ENCODE measurements at regions not wholly inside any gene's neighbourhood (a gene's known extent, or its start where the extent isn't known, plus 50 kb on each side); places are given as distances from the start of the nearest gene placed in this dataset.

- H3K4me3 ChIP-seq (replicated peaks; ENCODE audit: low read depth, low read length) = no peak overlapping the region
- TF ChIP-seq CTCF (IDR thresholded peaks at IDR 0.05; ENCODE audit: low read depth, low read length, missing control alignments) = no peak
- DNase-seq (ENCODE audit: extremely low read depth, low read depth) = no peak
Measured at GRCh38 chr10:11678074-11678793, 63.9 kb upstream of the ECHDC3 start.

- no peak for DNase-seq (ENCODE audit: extremely low read depth, low read depth)
- no peak overlapping the region for H3K4me3 ChIP-seq (replicated peaks; ENCODE audit: low read depth, low read length)
- TF ChIP-seq CTCF (IDR thresholded peaks at IDR 0.05; ENCODE audit: low read depth, low read length, missing control alignments) = no peak
Measured at GRCh38 chr10:11677480-11677879, 64.7 kb upstream of the ECHDC3 start.

- no peak overlapping the region for H3K4me3 ChIP-seq (replicated peaks; ENCODE audit: low read depth, low read length)
Measured at GRCh38 chr10:11673346-11674280, 62.2 kb upstream of the USP6NL start.

GRCh38 chr10:11672836-11673235 lies 61.4 kb upstream of the USP6NL start:
- no peak for TF ChIP-seq CTCF (IDR thresholded peaks at IDR 0.05; ENCODE audit: low read depth, low read length, missing control alignments)
- H3K4me3 ChIP-seq (replicated peaks; ENCODE audit: low read depth, low read length) = no peak overlapping the region
- DNase-seq (ENCODE audit: extremely low read depth, low read depth) = no peak

More at GRCh38 chr10:11673346-11674280, 62.2 kb upstream of the USP6NL start:
- DNase-seq (ENCODE audit: extremely low read depth, low read depth) = no peak
- no peak for TF ChIP-seq CTCF (IDR thresholded peaks at IDR 0.05; ENCODE audit: low read depth, low read length, missing control alignments)

- TF ChIP-seq CTCF (IDR thresholded peaks at IDR 0.05; ENCODE audit: low read depth, low read length, missing control alignments) = no peak
- no peak for DNase-seq (ENCODE audit: extremely low read depth, low read depth)
- H3K4me3 ChIP-seq (replicated peaks; ENCODE audit: low read depth, low read length) = no peak overlapping the region
Measured at GRCh38 chr10:11670381-11670780, 58.9 kb upstream of the USP6NL start.

GRCh38 chr10:11668847-11669610 lies 57.6 kb upstream of the USP6NL start:
- no peak overlapping the region for H3K4me3 ChIP-seq (replicated peaks; ENCODE audit: low read depth, low read length)
- TF ChIP-seq CTCF (IDR thresholded peaks at IDR 0.05; ENCODE audit: low read depth, low read length, missing control alignments) = no peak
- no peak for DNase-seq (ENCODE audit: extremely low read depth, low read depth)
